Suprapubic skin (tissue), 3 donors: ENCODE measurements at regions not wholly inside any gene's neighbourhood (a gene's known extent, or its start where the extent isn't known, plus 50 kb on each side); places are given as distances from the start of the nearest gene placed in this dataset.

Experiments used
- CTCF ChIP-seq, 2 donors: fragments of 200-600 bp in 1 of 2; fragments of 450-650 bp in 1 of 2; sonication (generic) in 1 of 2; IDR thresholded peaks; one replicate each; pipeline ENCODE4 v1.5.1; 2016 to 2019; ENCODE audit warnings: antibody characterized with exemption in 2 of 2, mild to moderate bottlenecking in 1 of 2, moderate library complexity in 1 of 2
- EP300 ChIP-seq: sonication (generic); formaldehyde crosslinking; IDR thresholded peaks from one replicate; pipeline ENCODE4 v1.6.1; 2017; ENCODE audit warnings: antibody characterized with exemption

- TF ChIP-seq CTCF (IDR thresholded peaks at IDR 0.05) (no peak), EP300 (no peak)
These were observed 102.1 kb upstream of the SPHKAP start for GRCh38 chr2:228283491-228284171.
